ENCODE measurements at regions not wholly inside any gene's neighbourhood (a gene's known extent, or its start where the extent isn't known, plus 50 kb on each side); places are given as distances from the start of the nearest gene placed in this dataset.

- Histone ChIP-seq H3K9me3 (replicated peaks in 1 of 11) (no peaks in the 10 kb centered on the region), H3K4me2 (peak overlapping the region; percentile 73 to 93 (median 83)), H3K4me1 (peaks cover 39 to 69% (median 49%) of the 10 kb centered on the region in 10 experiments), H4K20me1 (peaks cover 0 to 6% (median 0%) of the 10 kb centered on the region in 11 experiments; a peak in 1 of 22 replicates), H3K4me3 (no peak overlapping the region), H3K36me3 (no peaks in the 10 kb centered on the region), H3K27ac (peak overlapping the region in 9 of 11 experiments; percentile 61 to 85 (median 81); a peak in 18 of 22 replicates), H3K27me3 (peaks cover 0 to 67% (median 40%) of the 10 kb centered on the region in 11 experiments; a peak in 17 of 22 replicates), H3K9ac (peak overlapping the region in 9 of 11 experiments; percentile 24 to 67 (median 61); a peak in 17 of 22 replicates)
- TF ChIP-seq Cebpa-rat (IDR thresholded peaks at IDR 0.05) = no peak
Observed at GRCh38 chr10:78742406-78742729, 326.4 kb upstream of the ZMIZ1 start.

- Histone ChIP-seq H3K9me3 (replicated peaks in 1 of 11) (no peaks in the 10 kb centered on the region), H4K20me1 (peaks cover 0 to 6% (median 0%) of the 10 kb centered on the region in 11 experiments; a peak in 1 of 22 replicates), H3K27ac (peak overlapping the region in 9 of 11 experiments; percentile 61 to 85 (median 81); a peak in 19 of 22 replicates), H3K4me3 (peak overlapping the region in 1 of 10 experiments; percentile 15; a peak in 2 of 20 replicates), H3K27me3 (peaks cover 0 to 70% (median 40%) of the 10 kb centered on the region in 11 experiments; a peak in 17 of 22 replicates), H3K36me3 (no peaks in the 10 kb centered on the region), H3K9ac (peak overlapping the region in 9 of 11 experiments; percentile 24 to 77 (median 67); a peak in 17 of 22 replicates), H3K4me1 (peaks cover 39 to 69% (median 49%) of the 10 kb centered on the region in 10 experiments), H3K4me2 (peak overlapping the region; percentile 73 to 93 (median 83))
- peak in 9 of 11 experiments; percentile 28 to 98 (median 96); a peak in 17 of 22 replicates for TF ChIP-seq Cebpa-rat (IDR thresholded peaks at IDR 0.05)
Observed at GRCh38 chr10:78742730-78743615, 325.8 kb upstream of the ZMIZ1 start.

- peaks cover 0 to 70% (median 40%) of the 10 kb centered on the region in 11 experiments; a peak in 17 of 22 replicates for H3K27me3 ChIP-seq
- peak overlapping the region in 9 of 11 experiments; percentile 2 to 85 (median 81); a peak in 17 of 22 replicates for H3K27ac ChIP-seq
- no peak overlapping the region for H3K4me3 ChIP-seq
- no peaks in the 10 kb centered on the region for H3K36me3 ChIP-seq
- H3K9ac ChIP-seq = peak overlapping the region in 8 of 11 experiments; percentile 36 to 75 (median 61); a peak in 15 of 22 replicates
- H3K4me1 ChIP-seq = peaks cover 39 to 69% (median 49%) of the 10 kb centered on the region in 10 experiments
- peak overlapping the region; percentile 54 to 93 (median 83) for H3K4me2 ChIP-seq
- peaks cover 0 to 3% (median 0%) of the 10 kb centered on the region in 11 experiments; a peak in 2 of 22 replicates for H3K9me3 ChIP-seq (replicated peaks in 1 of 11)
- TF ChIP-seq Cebpa-rat (IDR thresholded peaks at IDR 0.05) = no peak
- H4K20me1 ChIP-seq = peaks cover 0 to 6% (median 0%) of the 10 kb centered on the region in 11 experiments; a peak in 1 of 22 replicates
Observed at GRCh38 chr10:78744056-78744455, 324.7 kb upstream of the ZMIZ1 start.

- Histone ChIP-seq H3K9me3 (replicated peaks in 1 of 11) (peaks cover 0 to 8% (median 0%) of the 10 kb centered on the region in 11 experiments; a peak in 3 of 22 replicates), H3K4me3 (no peak overlapping the region), H3K36me3 (no peaks in the 10 kb centered on the region), H3K27me3 (peaks cover 0 to 66% (median 40%) of the 10 kb centered on the region in 11 experiments; a peak in 17 of 22 replicates), H3K4me1 (peaks cover 39 to 70% (median 49%) of the 10 kb centered on the region in 10 experiments), H3K4me2 (peak overlapping the region; percentile 54 to 93 (median 83)), H3K9ac (peak overlapping the region in 9 of 11 experiments; percentile 29 to 75 (median 55); a peak in 17 of 22 replicates), H3K27ac (peak overlapping the region in 9 of 11 experiments; percentile 2 to 85 (median 81); a peak in 17 of 22 replicates), H4K20me1 (peaks cover 0 to 6% (median 0%) of the 10 kb centered on the region in 11 experiments; a peak in 1 of 22 replicates)
- TF ChIP-seq Cebpa-rat (IDR thresholded peaks at IDR 0.05) = no peak
Observed at GRCh38 chr10:78744491-78745090, 324.2 kb upstream of the ZMIZ1 start.

- Histone ChIP-seq H3K27ac (peak overlapping the region in 6 of 11 experiments; percentile 71 to 85 (median 81); a peak in 12 of 22 replicates), H3K9me3 (replicated peaks in 1 of 11) (peaks cover 0 to 10% (median 0%) of the 10 kb centered on the region in 11 experiments; a peak in 3 of 22 replicates), H3K4me2 (peak overlapping the region in 8 of 11 experiments; percentile 54 to 93 (median 82); a peak in 12 of 22 replicates), H4K20me1 (peaks cover 0 to 6% (median 0%) of the 10 kb centered on the region in 11 experiments; a peak in 1 of 22 replicates), H3K36me3 (no peaks in the 10 kb centered on the region), H3K27me3 (peaks cover 0 to 63% (median 39%) of the 10 kb centered on the region in 11 experiments; a peak in 16 of 22 replicates), H3K4me1 (peaks cover 39 to 73% (median 49%) of the 10 kb centered on the region in 10 experiments), H3K4me3 (no peak overlapping the region), H3K9ac (peak overlapping the region in 2 of 11 experiments; percentile 41 to 67; a peak in 2 of 22 replicates)
- no peak for TF ChIP-seq Cebpa-rat (IDR thresholded peaks at IDR 0.05)
Observed at GRCh38 chr10:78745441-78745840, 323.3 kb upstream of the ZMIZ1 start.

- peaks cover 0 to 10% (median 0%) of the 10 kb centered on the region in 11 experiments; a peak in 3 of 22 replicates for H3K9me3 ChIP-seq (replicated peaks in 1 of 11)
- H3K4me1 ChIP-seq = peaks cover 37 to 68% (median 45%) of the 10 kb centered on the region in 10 experiments
- no peaks in the 10 kb centered on the region for H3K36me3 ChIP-seq
- peak overlapping the region in 4 of 11 experiments; percentile 6 to 93 (median 89); a peak in 5 of 22 replicates for H3K4me2 ChIP-seq
- peaks cover 0 to 59% (median 35%) of the 10 kb centered on the region in 11 experiments; a peak in 16 of 22 replicates for H3K27me3 ChIP-seq
- H3K27ac ChIP-seq = peak overlapping the region in 3 of 11 experiments; percentile 4 to 80 (median 26); a peak in 5 of 22 replicates
- no peak for TF ChIP-seq Cebpa-rat (IDR thresholded peaks at IDR 0.05)
- H3K4me3 ChIP-seq = no peak overlapping the region
- H3K9ac ChIP-seq = no peak overlapping the region; a peak in 1 of 22 replicates
- H4K20me1 ChIP-seq = peaks cover 0 to 6% (median 0%) of the 10 kb centered on the region in 11 experiments; a peak in 1 of 22 replicates
Observed at GRCh38 chr10:78746155-78746763, 322.5 kb upstream of the ZMIZ1 start.

- peaks cover 0 to 2% (median 0%) of the 10 kb centered on the region in 11 experiments; a peak in 1 of 22 replicates for H4K20me1 ChIP-seq
- H3K4me2 ChIP-seq = no peak overlapping the region
- H3K4me1 ChIP-seq = peaks cover 24 to 68% (median 44%) of the 10 kb centered on the region in 10 experiments
- no peak overlapping the region for H3K9ac ChIP-seq
- no peak overlapping the region for H3K4me3 ChIP-seq
- peaks cover 0 to 45% (median 32%) of the 10 kb centered on the region in 11 experiments; a peak in 16 of 22 replicates for H3K27me3 ChIP-seq
- H3K9me3 ChIP-seq (replicated peaks in 1 of 11) = peaks cover 0 to 10% (median 0%) of the 10 kb centered on the region in 11 experiments; a peak in 3 of 22 replicates
- H3K27ac ChIP-seq = peak overlapping the region in 2 of 11 experiments; percentile 29 to 80; a peak in 2 of 22 replicates
- no peak for TF ChIP-seq Cebpa-rat (IDR thresholded peaks at IDR 0.05)
- no peaks in the 10 kb centered on the region for H3K36me3 ChIP-seq
Observed at GRCh38 chr10:78747401-78748234, 321.1 kb upstream of the ZMIZ1 start.

Measured in BLaER1 treated with 17β-estradiol and CSF1 and Interleukin-3, amounts not matched to agents 10 nM and 100 nM (cell line).